Testis (tissue), 2 donors: ENCODE measurements at regions not wholly inside any gene's neighbourhood (a gene's known extent, or its start where the extent isn't known, plus 50 kb on each side); places are given as distances from the start of the nearest gene placed in this dataset.

Experiments
- DNase-seq: peaks from one replicate; pipeline ENCODE4 v3.0.0-alpha.2; 2019
- H3K27ac ChIP-seq, 2 donors: fragments of 200-600 bp; sonication (generic); one replicate each; pipeline ENCODE4 v1.5.1; 2019
- H3K27me3 ChIP-seq: fragments of 200-600 bp; sonication (generic); one replicate; pipeline ENCODE4 v1.5.1; 2019
- H3K36me3 ChIP-seq: fragments of 200-600 bp; sonication (generic); one replicate; pipeline ENCODE4 v1.5.1; 2017; ENCODE audit warnings: low read depth; ENCODE audit errors: missing control alignments
- H3K4me1 ChIP-seq: fragments of 200-600 bp; sonication (generic); one replicate; pipeline ENCODE4 v1.5.1; 2019
- H3K4me3 ChIP-seq, 2 donors: fragments of 200-600 bp; sonication (generic); one replicate each; pipeline ENCODE4 v1.5.1; 2017 to 2019
- H3K9me3 ChIP-seq: fragments of 200-600 bp; sonication (generic); one replicate; pipeline ENCODE4 v1.5.1; 2017
- POLR2A ChIP-seq: fragments of 450-650 bp; IDR thresholded peaks from one replicate; pipeline ENCODE4 v1.6.1; 2017; ENCODE audit warnings: antibody characterized with exemption, mild to moderate bottlenecking, moderate library complexity
- WGBS, 2 donors: methylation state at CpG; one replicate each; pipeline ENCODE4 v1.1.5; 2018; 5-methylcytosine and 5-hydroxymethylcytosine counted together
- intact Hi-C: fragments of 100-400 bp; cut with DNase I; formaldehyde crosslinking; loops from one replicate; pipeline ENCODE4 v1.15.1; 2023; ENCODE audit warnings: low total_unique reads
- TF ChIP-seq, protein P1 (sequence below), 3 experiments: fragments of 450-650 bp in 2 of 3; fragments of 200-600 bp in 1 of 3; sonication (generic) in 1 of 3; IDR thresholded peaks; one replicate each; pipeline ENCODE4 v1.5.1; 2016 to 2019; ENCODE audit warnings: antibody characterized with exemption in 3 of 3, mild to moderate bottlenecking in 2 of 3, moderate library complexity in 1 of 3

- Histone ChIP-seq H3K9me3 (no peaks in the 10 kb centered on the region), H3K27me3 (no peaks in the 10 kb centered on the region), H3K36me3 (no peaks in the 10 kb centered on the region), H3K4me1 (no peaks in the 10 kb centered on the region), H3K4me3 (no peak overlapping the region), H3K27ac (no peak overlapping the region)
- no peak for TF ChIP-seq POLR2A
- TF ChIP-seq, protein P1, sequence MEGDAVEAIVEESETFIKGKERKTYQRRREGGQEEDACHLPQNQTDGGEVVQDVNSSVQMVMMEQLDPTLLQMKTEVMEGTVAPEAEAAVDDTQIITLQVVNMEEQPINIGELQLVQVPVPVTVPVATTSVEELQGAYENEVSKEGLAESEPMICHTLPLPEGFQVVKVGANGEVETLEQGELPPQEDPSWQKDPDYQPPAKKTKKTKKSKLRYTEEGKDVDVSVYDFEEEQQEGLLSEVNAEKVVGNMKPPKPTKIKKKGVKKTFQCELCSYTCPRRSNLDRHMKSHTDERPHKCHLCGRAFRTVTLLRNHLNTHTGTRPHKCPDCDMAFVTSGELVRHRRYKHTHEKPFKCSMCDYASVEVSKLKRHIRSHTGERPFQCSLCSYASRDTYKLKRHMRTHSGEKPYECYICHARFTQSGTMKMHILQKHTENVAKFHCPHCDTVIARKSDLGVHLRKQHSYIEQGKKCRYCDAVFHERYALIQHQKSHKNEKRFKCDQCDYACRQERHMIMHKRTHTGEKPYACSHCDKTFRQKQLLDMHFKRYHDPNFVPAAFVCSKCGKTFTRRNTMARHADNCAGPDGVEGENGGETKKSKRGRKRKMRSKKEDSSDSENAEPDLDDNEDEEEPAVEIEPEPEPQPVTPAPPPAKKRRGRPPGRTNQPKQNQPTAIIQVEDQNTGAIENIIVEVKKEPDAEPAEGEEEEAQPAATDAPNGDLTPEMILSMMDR (IDR thresholded peaks at IDR 0.05), result no peak
- WGBS, 2 donors, result 85 to 93% methylated on average over 7 of the region's 7 CpGs
- intact Hi-C loops, result no loop called here
- DNase-seq, result no peak
Observed at GRCh38 chr22:49039625-49040024, 788.0 kb downstream of the BRD1 start.

GRCh38 chr22:49037701-49038245, 789.9 kb downstream of the BRD1 start:
- intact Hi-C loops, result no loop called here
- 53 to 69% methylated on average over 14 of the region's 14 CpGs for WGBS, 2 donors

GRCh38 chr22:49036513-49036912, 791.2 kb downstream of the BRD1 start:
- DNase-seq, result no peak
- no peaks in the 10 kb centered on the region for H3K4me1 ChIP-seq
- 73 to 77% methylated on average over 10 of the region's 10 CpGs for WGBS, 2 donors
- no peak overlapping the region for H3K4me3 ChIP-seq
- H3K27ac ChIP-seq, result no peak overlapping the region
- no peak for TF ChIP-seq POLR2A
- TF ChIP-seq, protein P1 (IDR thresholded peaks at IDR 0.05), result no peak
- no peaks in the 10 kb centered on the region for H3K27me3 ChIP-seq
- no peaks in the 10 kb centered on the region for H3K9me3 ChIP-seq
- no peaks in the 10 kb centered on the region for H3K36me3 ChIP-seq
- intact Hi-C loops, result no loop called here

More at GRCh38 chr22:49037701-49038245, 789.9 kb downstream of the BRD1 start:
- H3K27me3 ChIP-seq, result no peaks in the 10 kb centered on the region
- H3K36me3 ChIP-seq, result no peaks in the 10 kb centered on the region
- no peaks in the 10 kb centered on the region for H3K4me1 ChIP-seq
- no peak overlapping the region for H3K27ac ChIP-seq
- no peaks in the 10 kb centered on the region for H3K9me3 ChIP-seq
- DNase-seq, result no peak
- TF ChIP-seq, protein P1 (IDR thresholded peaks at IDR 0.05), result no peak
- no peak for TF ChIP-seq POLR2A
- H3K4me3 ChIP-seq, result no peak overlapping the region

DNA sequence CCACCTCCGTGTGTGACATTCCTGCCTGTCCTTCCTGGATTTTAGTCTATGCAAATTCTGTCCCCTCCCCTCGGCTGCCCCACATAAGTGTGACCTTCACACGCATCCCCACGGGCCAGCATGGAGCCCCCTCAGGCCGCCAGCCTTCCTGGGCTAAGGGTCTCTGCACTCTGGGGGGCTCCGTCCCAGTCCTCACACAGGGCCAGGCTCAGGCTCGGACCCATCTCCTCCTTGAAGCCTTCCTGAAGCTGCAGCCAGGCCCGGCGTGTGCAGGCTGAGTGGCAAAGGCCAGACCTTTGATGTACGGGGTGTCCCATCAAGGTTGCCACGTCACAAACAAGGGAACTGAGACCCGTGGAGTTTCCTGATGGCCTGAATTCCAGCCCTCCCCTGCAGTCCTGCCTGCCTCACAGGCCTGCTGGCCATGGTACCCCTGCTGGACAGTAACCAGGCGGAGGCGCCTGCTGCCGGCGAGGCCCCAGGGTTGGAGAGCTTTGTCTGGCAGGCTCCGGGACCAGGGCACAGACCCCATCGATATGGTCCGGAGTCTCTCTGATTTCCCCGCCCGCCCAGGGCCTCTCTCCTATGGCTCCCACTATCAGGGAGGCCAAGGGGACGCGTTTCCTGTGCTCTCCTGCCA, 791.7 kb downstream of the BRD1 start:
- intact Hi-C loops, result no loop called here
- Histone ChIP-seq H3K36me3 (no peaks in the 10 kb centered on the region), H3K4me3 (no peak overlapping the region), H3K27me3 (no peaks in the 10 kb centered on the region), H3K9me3 (no peaks in the 10 kb centered on the region), H3K4me1 (no peaks in the 10 kb centered on the region), H3K27ac (no peak overlapping the region)
- TF ChIP-seq POLR2A, result no peak
- TF ChIP-seq, protein P1 (IDR thresholded peaks at IDR 0.05), result no peak
- 81 to 82% methylated on average over 16 to 23 of the region's 23 CpGs for WGBS, 2 donors
- no peak for DNase-seq
